Duodenal mucosa (tissue), 2 donors: ENCODE measurements at regions not wholly inside any gene's neighbourhood (a gene's known extent, or its start where the extent isn't known, plus 50 kb on each side); places are given as distances from the start of the nearest gene placed in this dataset.
"Not testable (repeated sequence)": the region's sequence is repeated elsewhere in the genome, so short reads cannot be mapped to it uniquely, and the experiment has no call there.

Experiments used
- H3K27ac ChIP-seq: one replicate; pipeline ENCODE4 v1.7.0; 2013; ENCODE audit warnings: low read depth, low read length
- H3K27me3 ChIP-seq, 2 donors: one replicate each; pipeline ENCODE4 v1.7.0; 2013; ENCODE audit warnings: low read length in 2 of 2, control low read depth in 1 of 2; ENCODE audit not compliant: insufficient read depth in 2 of 2, control insufficient read depth in 1 of 2
- H3K36me3 ChIP-seq, 2 donors: one replicate each; pipeline ENCODE4 v1.7.0; 2013; ENCODE audit warnings: low read length in 2 of 2, control low read depth in 1 of 2; ENCODE audit not compliant: insufficient read depth in 2 of 2, control insufficient read depth in 1 of 2
- H3K4me1 ChIP-seq, 2 donors: one replicate each; pipeline ENCODE4 v1.7.0; 2013; ENCODE audit warnings: low read length in 2 of 2, control low read depth in 1 of 2; ENCODE audit not compliant: insufficient read depth in 2 of 2, control insufficient read depth in 1 of 2
- H3K4me3 ChIP-seq, 2 donors: one replicate each; pipeline ENCODE4 v1.7.0; 2013; ENCODE audit warnings: low read length in 2 of 2, low read depth in 1 of 2
- H3K9ac ChIP-seq, 2 donors: one replicate each; pipeline ENCODE4 v1.7.0; 2013; ENCODE audit warnings: low read length in 2 of 2, low read depth in 1 of 2
- H3K9me3 ChIP-seq, 2 donors: one replicate each; pipeline ENCODE4 v1.7.0; 2013; ENCODE audit warnings: low read length in 2 of 2, control low read depth in 1 of 2; ENCODE audit not compliant: control insufficient read depth in 1 of 2

GRCh38 chrX:131696989-131697388 is 153.1 kb downstream of the OR13H1 start:
- H3K27ac ChIP-seq, H3K36me3 ChIP-seq, H3K9me3 ChIP-seq, H3K4me1 ChIP-seq, H3K4me3 ChIP-seq, H3K27me3 ChIP-seq, H3K9ac ChIP-seq: not testable (repeated sequence)

GRCh38 chrX:131703646-131704045 is 159.8 kb downstream of the OR13H1 start:
- no peak overlapping the region for H3K9ac ChIP-seq
- H3K9me3 ChIP-seq: no peaks in the 10 kb centered on the region
- H3K36me3 ChIP-seq: no peaks in the 10 kb centered on the region
- no peak overlapping the region for H3K4me3 ChIP-seq
- no peak overlapping the region for H3K27ac ChIP-seq
- H3K4me1 ChIP-seq: no peaks in the 10 kb centered on the region
- H3K27me3 ChIP-seq: no peaks in the 10 kb centered on the region

- Histone ChIP-seq H3K4me3 (no peak overlapping the region), H3K27me3 (no peaks in the 10 kb centered on the region), H3K27ac (no peak overlapping the region), H3K36me3 (no peaks in the 10 kb centered on the region), H3K4me1 (no peaks in the 10 kb centered on the region), H3K9ac (no peak overlapping the region), H3K9me3 (no peaks in the 10 kb centered on the region)
These were observed 160.3 kb downstream of the OR13H1 start for GRCh38 chrX:131704136-131704695.

GRCh38 chrX:131709553-131709952 is 165.7 kb downstream of the OR13H1 start:
- H3K9ac ChIP-seq: no peak overlapping the region
- H3K9me3 ChIP-seq: no peaks in the 10 kb centered on the region
- no peak overlapping the region for H3K27ac ChIP-seq
- H3K4me3 ChIP-seq: no peak overlapping the region
- H3K4me1 ChIP-seq: no peaks in the 10 kb centered on the region
- H3K36me3 ChIP-seq: no peaks in the 10 kb centered on the region
- H3K27me3 ChIP-seq: no peaks in the 10 kb centered on the region

GRCh38 chrX:131711478-131711867 is 167.6 kb downstream of the OR13H1 start:
- Histone ChIP-seq H3K4me3 (no peak overlapping the region), H3K9me3 (no peaks in the 10 kb centered on the region), H3K9ac (no peak overlapping the region), H3K36me3 (no peaks in the 10 kb centered on the region), H3K27me3 (no peaks in the 10 kb centered on the region), H3K4me1 (no peaks in the 10 kb centered on the region), H3K27ac (no peak overlapping the region)

- no peak overlapping the region for H3K4me3 ChIP-seq
- peaks cover 0 to 3% of the 10 kb centered on the region in 2 donors for H3K9me3 ChIP-seq
- H3K9ac ChIP-seq: no peak overlapping the region
- H3K4me1 ChIP-seq: no peaks in the 10 kb centered on the region
- no peaks in the 10 kb centered on the region for H3K36me3 ChIP-seq
- H3K27ac ChIP-seq: no peak overlapping the region
- H3K27me3 ChIP-seq: no peaks in the 10 kb centered on the region
These were observed 179.8 kb downstream of the OR13H1 start for GRCh38 chrX:131723646-131724045.

- no peaks in the 10 kb centered on the region for H3K4me1 ChIP-seq
- H3K9ac ChIP-seq: no peak overlapping the region
- peaks cover 0 to 3% of the 10 kb centered on the region in 2 donors for H3K9me3 ChIP-seq
- no peaks in the 10 kb centered on the region for H3K36me3 ChIP-seq
- H3K4me3 ChIP-seq: no peak overlapping the region
- no peak overlapping the region for H3K27ac ChIP-seq
- no peaks in the 10 kb centered on the region for H3K27me3 ChIP-seq
These were observed 180.4 kb downstream of the OR13H1 start for GRCh38 chrX:131724292-131724691.

- H3K4me1 ChIP-seq: no peaks in the 10 kb centered on the region
- H3K36me3 ChIP-seq: no peaks in the 10 kb centered on the region
These were observed 181.3 kb downstream of the OR13H1 start for GRCh38 chrX:131725001-131725654.

GRCh38 chrX:131727778-131728177 is 183.9 kb downstream of the OR13H1 start:
- Histone ChIP-seq H3K4me3 (no peak overlapping the region), H3K27ac (no peak overlapping the region)

More at GRCh38 chrX:131725001-131725654, 181.3 kb downstream of the OR13H1 start:
- Histone ChIP-seq H3K27ac (no peak overlapping the region), H3K9ac (no peak overlapping the region), H3K9me3 (peaks cover 0 to 3% of the 10 kb centered on the region in 2 donors), H3K27me3 (no peaks in the 10 kb centered on the region), H3K4me3 (no peak overlapping the region)

GRCh38 chrX:131728295-131729145 is 184.6 kb downstream of the OR13H1 start:
- no peak overlapping the region for H3K9ac ChIP-seq
- no peak overlapping the region for H3K27ac ChIP-seq
- peaks cover 0 to 3% of the 10 kb centered on the region in 2 donors for H3K9me3 ChIP-seq
- no peaks in the 10 kb centered on the region for H3K4me1 ChIP-seq
- no peaks in the 10 kb centered on the region for H3K36me3 ChIP-seq
- no peaks in the 10 kb centered on the region for H3K27me3 ChIP-seq
- H3K4me3 ChIP-seq: no peak overlapping the region

More at GRCh38 chrX:131727778-131728177, 183.9 kb downstream of the OR13H1 start:
- Histone ChIP-seq H3K36me3 (no peaks in the 10 kb centered on the region), H3K27me3 (no peaks in the 10 kb centered on the region), H3K9me3 (peaks cover 0 to 3% of the 10 kb centered on the region in 2 donors), H3K9ac (no peak overlapping the region), H3K4me1 (no peaks in the 10 kb centered on the region)
